ENCODE measurements at regions not wholly inside any gene's neighbourhood (a gene's known extent, or its start where the extent isn't known, plus 50 kb on each side); places are given as distances from the start of the nearest gene placed in this dataset.

- Mint-ChIP-seq H3K9me3 (ENCODE audit: unreplicated experiment) (no peaks in the 10 kb centered on the region), H3K36me3 (ENCODE audit: low read depth, unreplicated experiment) (no peaks in the 10 kb centered on the region), H3K4me3 (ENCODE audit: unreplicated experiment) (no peak overlapping the region), H3K4me1 (ENCODE audit: low read depth, unreplicated experiment) (peaks cover 29% of the 10 kb centered on the region), H3K27ac (ENCODE audit: unreplicated experiment) (peak overlapping the region; percentile 48), H3K27me3 (ENCODE audit: low read depth, unreplicated experiment) (no peaks in the 10 kb centered on the region)
- no peaks in the 10 kb centered on the region for H3K9me3 ChIP-seq (ENCODE audit: insufficient read depth, low read depth, low read length)
- no peaks in the 10 kb centered on the region for H3K79me2 ChIP-seq (ENCODE audit: insufficient read depth, low read length)
- H3K27ac ChIP-seq (ENCODE audit: low read depth, low read length) = peak overlapping the region; percentile 45
- no peaks in the 10 kb centered on the region for H3K36me3 ChIP-seq (ENCODE audit: insufficient read depth, low read length)
- no peaks in the 10 kb centered on the region for H3K27me3 ChIP-seq (ENCODE audit: insufficient read depth, low read length)
- FAIRE-seq (peak; percentile 17), DNase-seq (ENCODE audit: low read depth) (peak; percentile 51)
- no peaks in the 10 kb centered on the region for H4K20me1 ChIP-seq (ENCODE audit: insufficient read depth, low read length)
- TF ChIP-seq CTCF (IDR thresholded peaks at IDR 0.05; ENCODE audit: insufficient read depth, low read depth, low read length) (no peak), EZH2 (IDR thresholded peaks at IDR 0.05; ENCODE audit: insufficient read depth, low read length) (no peak)
- H3K4me2 ChIP-seq (ENCODE audit: low read length) = peak overlapping the region; percentile 66
- no peak overlapping the region for H2AFZ ChIP-seq (ENCODE audit: low read depth, low read length)
- no peak overlapping the region for H3K9ac ChIP-seq (ENCODE audit: low read length)
- H3K4me1 ChIP-seq (ENCODE audit: insufficient read depth, low read length) = peaks cover 34% of the 10 kb centered on the region
- H3K4me3 ChIP-seq (ENCODE audit: insufficient read depth, low read depth, low read length) = no peak overlapping the region
Observed at GRCh38 chr3:170741756-170742529, 128.1 kb downstream of the RPL22L1 start.

GRCh38 chr3:170740726-170741591, 129.0 kb downstream of the RPL22L1 start:
- Histone ChIP-seq H3K4me3 (ENCODE audit: insufficient read depth, low read depth, low read length) (no peak overlapping the region), H4K20me1 (ENCODE audit: insufficient read depth, low read length) (no peaks in the 10 kb centered on the region), H2AFZ (ENCODE audit: low read depth, low read length) (peak overlapping the region; percentile 89), H3K79me2 (ENCODE audit: insufficient read depth, low read length) (no peaks in the 10 kb centered on the region), H3K36me3 (ENCODE audit: insufficient read depth, low read length) (no peaks in the 10 kb centered on the region), H3K4me2 (ENCODE audit: low read length) (peak overlapping the region; percentile 66), H3K27ac (ENCODE audit: low read depth, low read length) (peak overlapping the region; percentile 45), H3K9ac (ENCODE audit: low read length) (peak overlapping the region; percentile 54), H3K4me1 (ENCODE audit: insufficient read depth, low read length) (peaks cover 29% of the 10 kb centered on the region), H3K27me3 (ENCODE audit: insufficient read depth, low read length) (no peaks in the 10 kb centered on the region), H3K9me3 (ENCODE audit: insufficient read depth, low read depth, low read length) (no peaks in the 10 kb centered on the region)
- no peaks in the 10 kb centered on the region for H3K9me3 Mint-ChIP-seq (ENCODE audit: unreplicated experiment)
- H3K27me3 Mint-ChIP-seq (ENCODE audit: low read depth, unreplicated experiment) = no peaks in the 10 kb centered on the region
- H3K27ac Mint-ChIP-seq (ENCODE audit: unreplicated experiment) = no peak overlapping the region
- no peak for TF ChIP-seq CTCF (IDR thresholded peaks at IDR 0.05; ENCODE audit: insufficient read depth, low read depth, low read length)
- no peak for TF ChIP-seq EZH2 (IDR thresholded peaks at IDR 0.05; ENCODE audit: insufficient read depth, low read length)
- peak; percentile 34 for FAIRE-seq
- H3K4me1 Mint-ChIP-seq (ENCODE audit: low read depth, unreplicated experiment) = peaks cover 23% of the 10 kb centered on the region
- peak; percentile 78 for DNase-seq (ENCODE audit: low read depth)
- no peaks in the 10 kb centered on the region for H3K36me3 Mint-ChIP-seq (ENCODE audit: low read depth, unreplicated experiment)
- no peak overlapping the region for H3K4me3 Mint-ChIP-seq (ENCODE audit: unreplicated experiment)
